ENCODE measurements at regions not wholly inside any gene's neighbourhood (a gene's known extent, or its start where the extent isn't known, plus 50 kb on each side); places are given as distances from the start of the nearest gene placed in this dataset.
"Not testable (repeated sequence)": the region's sequence is repeated elsewhere in the genome, so short reads cannot be mapped to it uniquely, and the experiment has no call there.

DNA sequence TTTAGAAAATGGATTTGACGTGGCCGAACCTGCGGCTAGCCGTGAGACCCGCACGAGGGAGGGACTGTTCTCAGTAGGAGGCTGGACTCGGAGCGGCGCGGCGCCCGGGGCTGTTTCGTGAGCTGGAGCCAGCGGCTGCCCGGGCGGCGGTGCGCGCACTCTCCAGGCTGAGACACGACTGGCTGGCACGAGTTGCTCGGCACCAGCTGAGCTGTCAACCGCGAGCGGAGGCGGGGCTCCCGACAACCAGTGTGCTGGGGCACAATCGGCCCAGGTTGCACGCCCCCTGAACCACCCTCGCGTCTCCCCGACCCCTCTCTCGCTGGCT is 58.5 kb upstream of the NBPF26 start:
- TF ChIP-seq EZH2 (IDR thresholded peaks at IDR 0.05; ENCODE audit: borderline replicate concordance, low read depth, low read length, severe bottlenecking); POLR2A (IDR thresholded peaks at IDR 0.05; ENCODE audit: low read depth, low read length); CTCF (IDR thresholded peaks at IDR 0.05; ENCODE audit: extremely low read depth in 1 of 2, insufficient read depth in 1 of 2, low read depth in 1 of 2, low read length in 2 of 2); JUN (IDR thresholded peaks at IDR 0.05; ENCODE audit: borderline replicate concordance, insufficient read depth, insufficient read length, low read depth); POLR2AphosphoS5 (IDR thresholded peaks at IDR 0.05; ENCODE audit: insufficient read depth, low read depth, low read length); MYC (IDR thresholded peaks at IDR 0.05; ENCODE audit: low read depth, low read length); FOS (IDR thresholded peaks at IDR 0.05; ENCODE audit: borderline replicate concordance, insufficient read depth, low read length); GATA2 (IDR thresholded peaks at IDR 0.05; ENCODE audit: insufficient read depth, insufficient read length, low read depth, low read length): not testable (repeated sequence)
- TF ChIP-seq, protein P1, sequence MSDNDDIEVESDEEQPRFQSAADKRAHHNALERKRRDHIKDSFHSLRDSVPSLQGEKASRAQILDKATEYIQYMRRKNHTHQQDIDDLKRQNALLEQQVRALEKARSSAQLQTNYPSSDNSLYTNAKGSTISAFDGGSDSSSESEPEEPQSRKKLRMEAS (IDR thresholded peaks at IDR 0.05; ENCODE audit: insufficient read depth, insufficient read length) = not testable (repeated sequence)
